ENCODE measurements at regions not wholly inside any gene's neighbourhood (a gene's known extent, or its start where the extent isn't known, plus 50 kb on each side); places are given as distances from the start of the nearest gene placed in this dataset.
"Not testable (repeated sequence)": the region's sequence is repeated elsewhere in the genome, so short reads cannot be mapped to it uniquely, and the experiment has no call there.

GRCh38 chr12:108425238-108425795, 86.2 kb upstream of the CMKLR1 start:
- intact Hi-C loops (cut with DNase I), result no loop called here

GRCh38 chr12:108424816-108425215, 85.7 kb upstream of the CMKLR1 start:
- no peak for DNase-seq (ENCODE audit: low spot score)
- intact Hi-C loops (cut with DNase I), result no loop called here

More at GRCh38 chr12:108425238-108425795, 86.2 kb upstream of the CMKLR1 start:
- no peak for DNase-seq (ENCODE audit: low spot score)

- DNase-seq (ENCODE audit: low spot score), result no peak
- intact Hi-C loops (cut with DNase I), result no loop called here
Observed at GRCh38 chr12:108424026-108424425, 84.9 kb upstream of the CMKLR1 start.

- intact Hi-C loops (cut with DNase I), result no loop called here
- DNase-seq (ENCODE audit: low spot score), result no peak
Observed at GRCh38 chr12:108423486-108423885, 84.4 kb upstream of the CMKLR1 start.

- DNase-seq (ENCODE audit: low spot score); intact Hi-C loops (cut with DNase I): not testable (repeated sequence)
Observed at GRCh38 chr12:108421082-108421481, 82.0 kb upstream of the CMKLR1 start.

- DNase-seq (ENCODE audit: low spot score); intact Hi-C loops (cut with DNase I): not testable (repeated sequence)
Observed at GRCh38 chr12:108420421-108420820, 81.3 kb upstream of the CMKLR1 start.

GRCh38 chr12:108419949-108420348, 80.8 kb upstream of the CMKLR1 start:
- no peak for DNase-seq (ENCODE audit: low spot score)
- intact Hi-C loops (cut with DNase I), result no loop called here

GRCh38 chr12:108418164-108418890, 79.2 kb upstream of the CMKLR1 start:
- no peak for DNase-seq (ENCODE audit: low spot score)
- intact Hi-C loops (cut with DNase I), result no loop called here

- DNase-seq (ENCODE audit: low spot score), result no peak
- intact Hi-C loops (cut with DNase I), result no loop called here
Observed at GRCh38 chr12:108414021-108414420, 74.9 kb upstream of the CMKLR1 start.

- DNase-seq (ENCODE audit: low spot score), result no peak
- intact Hi-C loops (cut with DNase I), result no loop called here
Observed at GRCh38 chr12:108410689-108411088, 71.6 kb upstream of the CMKLR1 start.

GRCh38 chr12:108409481-108409880, 70.4 kb upstream of the CMKLR1 start:
- intact Hi-C loops (cut with DNase I), result no loop called here
- no peak for DNase-seq (ENCODE audit: low spot score)

- intact Hi-C loops (cut with DNase I), result no loop called here
- no peak for DNase-seq (ENCODE audit: low spot score)
Observed at GRCh38 chr12:108403952-108404351, 64.8 kb upstream of the CMKLR1 start.

- intact Hi-C loops (cut with DNase I), result no loop called here
Observed at GRCh38 chr12:108401964-108402363, 62.9 kb upstream of the CMKLR1 start.

GRCh38 chr12:108400900-108401480, 61.9 kb upstream of the CMKLR1 start:
- intact Hi-C loops (cut with DNase I), result no loop called here
- no peak for DNase-seq (ENCODE audit: low spot score)

More at GRCh38 chr12:108401964-108402363, 62.9 kb upstream of the CMKLR1 start:
- DNase-seq (ENCODE audit: low spot score), result no peak

GRCh38 chr12:108400481-108400880, 61.4 kb upstream of the CMKLR1 start:
- intact Hi-C loops (cut with DNase I), result no loop called here
- DNase-seq (ENCODE audit: low spot score), result no peak

- intact Hi-C loops (cut with DNase I), result no loop called here
- DNase-seq (ENCODE audit: low spot score), result no peak
Observed at GRCh38 chr12:108400056-108400455, 60.9 kb upstream of the CMKLR1 start.

- DNase-seq (ENCODE audit: low spot score), result no peak
- intact Hi-C loops (cut with DNase I), result no loop called here
Observed at GRCh38 chr12:108399514-108399913, 60.4 kb upstream of the CMKLR1 start.

- DNase-seq (ENCODE audit: low spot score), result no peak
- intact Hi-C loops (cut with DNase I), result no loop called here
Observed at GRCh38 chr12:108394196-108394595, 55.1 kb upstream of the CMKLR1 start.

- DNase-seq (ENCODE audit: low spot score), result no peak
- intact Hi-C loops (cut with DNase I), result no loop called here
Observed at GRCh38 chr12:108392284-108392683, 53.2 kb upstream of the CMKLR1 start.

- no peak for DNase-seq (ENCODE audit: low spot score)
- intact Hi-C loops (cut with DNase I), result no loop called here
Observed at GRCh38 chr12:108390495-108391203, 51.5 kb upstream of the CMKLR1 start.

Measured in cardiac septum (tissue), 1 donor.